Activated naive CD8-positive, alpha-beta T cell treated with anti-CD3 and anti-CD28 coated beads, Interleukin-2, amount 50 U/mL, for 16 hours (primary cell): ENCODE measurements at regions not wholly inside any gene's neighbourhood (a gene's known extent, or its start where the extent isn't known, plus 50 kb on each side); places are given as distances from the start of the nearest gene placed in this dataset.
"Not testable (repeated sequence)": the region's sequence is repeated elsewhere in the genome, so short reads cannot be mapped to it uniquely, and the experiment has no call there.

Experiments used
- DNase-seq: peaks from one replicate; pipeline ENCODE4 v3.0.0-alpha.2; 2020; ENCODE audit warnings: low read depth, low spot score

GRCh38 chr4:101730291-101731117, 60.0 kb upstream of the BANK1 start:
- peak; percentile 4 for DNase-seq

DNA sequence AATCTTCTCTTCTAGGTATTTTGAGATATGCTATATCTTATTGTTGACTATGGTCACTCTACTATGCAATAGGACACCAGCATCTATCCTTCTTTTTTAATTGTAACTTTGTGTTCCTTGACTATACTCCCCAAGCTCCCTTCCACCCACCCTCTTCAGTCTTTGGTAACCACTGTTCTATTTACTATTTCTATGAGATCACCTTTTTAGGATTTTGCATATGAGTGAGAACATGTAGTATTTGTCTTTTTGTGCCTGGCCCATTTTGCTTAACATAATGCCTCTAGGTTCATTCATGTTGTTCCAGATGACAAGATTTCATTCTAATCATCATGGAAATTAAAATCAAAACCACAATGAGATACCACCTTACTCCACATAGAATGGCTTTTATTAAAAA, 63.3 kb upstream of the BANK1 start:
- no peak for DNase-seq

- DNase-seq: no peak
These were observed 66.4 kb upstream of the BANK1 start for GRCh38 chr4:101724093-101724492.

GRCh38 chr4:101718810-101719209, 71.7 kb upstream of the BANK1 start:
- no peak for DNase-seq

DNA sequence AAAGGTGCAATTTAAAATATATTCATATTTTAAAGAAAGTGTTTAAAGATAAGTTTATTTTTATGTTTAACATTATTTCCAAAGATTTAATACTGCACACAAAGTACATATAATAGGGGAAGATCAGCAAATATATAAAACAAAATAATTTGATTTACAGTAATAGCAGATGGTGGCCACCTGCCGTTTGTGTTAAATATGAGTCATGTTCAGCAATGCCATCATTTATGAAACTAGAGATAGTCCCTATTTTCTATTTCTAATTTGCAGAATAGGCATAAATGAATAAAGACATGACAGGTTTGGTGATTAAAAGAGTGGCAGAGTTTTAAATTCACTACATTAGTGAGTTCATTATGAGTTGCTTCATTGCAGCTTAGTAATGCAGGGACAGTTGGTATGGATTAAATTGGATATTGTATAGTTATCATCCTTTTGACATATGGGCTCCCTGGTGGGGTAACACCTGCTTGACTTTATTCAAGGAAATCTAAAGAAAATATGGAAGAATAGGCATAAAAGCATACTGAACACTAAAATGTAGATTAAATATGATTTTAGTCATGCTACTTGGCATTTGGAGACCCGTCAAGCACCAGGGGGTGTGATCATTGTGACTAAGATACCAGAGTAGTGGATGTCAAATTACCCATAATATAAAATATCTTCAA, 78.8 kb upstream of the BANK1 start:
- no peak for DNase-seq

DNA sequence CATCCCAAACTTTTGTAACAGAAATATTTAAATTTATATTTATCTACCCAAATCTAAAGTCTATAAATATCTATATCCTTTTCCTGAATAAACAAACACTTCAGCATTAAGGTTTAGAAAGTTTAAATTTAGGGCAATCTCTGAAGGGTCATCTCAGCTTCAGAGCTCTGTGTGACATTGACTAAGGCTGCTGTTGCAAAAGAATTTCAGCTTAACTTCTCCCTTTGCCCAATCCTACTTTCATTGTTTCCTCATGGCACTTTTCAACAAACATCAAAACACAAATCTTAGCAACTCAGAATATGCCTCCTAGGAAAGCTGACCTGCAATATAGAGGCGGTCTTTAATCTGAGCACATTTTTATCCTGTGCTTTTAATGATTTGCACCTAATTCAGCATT, 79.7 kb upstream of the BANK1 start:
- no peak for DNase-seq

DNA sequence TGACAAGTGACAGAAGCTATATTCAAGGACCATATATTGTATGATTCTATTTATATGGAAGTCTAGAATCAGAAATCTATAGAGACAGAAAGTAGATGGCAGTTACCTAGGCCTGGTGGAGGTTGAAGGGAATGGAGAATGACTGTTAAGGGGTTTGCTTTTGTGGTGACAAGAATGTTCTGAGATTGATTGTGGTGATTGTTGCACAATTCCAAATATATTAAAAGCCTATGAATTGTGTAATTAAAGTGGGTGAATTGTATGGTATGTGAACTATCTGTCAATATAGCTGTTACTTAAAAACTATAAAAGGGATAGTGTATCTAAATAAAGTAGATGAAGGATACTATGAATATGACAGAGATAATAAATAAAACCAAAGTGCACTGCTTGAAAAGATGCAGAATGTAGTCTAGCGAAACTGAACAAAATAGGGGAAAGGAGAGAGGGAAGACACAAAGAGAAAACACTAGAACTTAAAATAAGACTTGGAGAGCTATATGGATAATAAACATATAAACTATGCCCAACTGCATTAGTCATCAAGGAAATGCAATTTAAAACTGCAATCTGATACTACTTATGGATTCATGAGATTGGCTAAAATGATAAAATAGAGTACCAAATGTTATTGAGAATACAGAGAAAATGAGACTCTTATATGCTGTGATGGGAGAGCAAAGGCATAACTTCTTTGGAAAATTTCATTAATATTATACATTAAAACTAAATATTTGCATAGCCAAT, 82.1 kb upstream of the BANK1 start:
- DNase-seq: no peak

DNA sequence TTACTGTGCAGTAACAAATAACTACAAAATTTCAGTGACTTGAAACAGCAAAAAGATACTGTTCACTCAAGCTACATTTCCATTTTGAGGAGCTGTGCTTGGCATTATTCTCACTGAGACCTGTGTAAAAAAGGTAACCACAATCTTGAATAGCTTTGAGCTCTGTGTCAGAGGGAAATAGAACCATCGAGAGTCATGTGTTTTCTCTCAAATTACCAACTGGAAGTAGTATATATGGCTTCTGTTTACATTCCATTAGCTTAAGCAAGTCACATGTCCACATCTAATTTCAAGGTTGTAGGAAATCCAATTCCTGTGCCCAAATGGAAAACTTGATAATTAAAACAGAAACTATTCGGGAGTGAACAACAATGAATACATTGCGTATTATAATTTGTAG, 82.9 kb upstream of the BANK1 start:
- DNase-seq: no peak

- DNase-seq: no peak
These were observed 83.9 kb upstream of the BANK1 start for GRCh38 chr4:101706535-101707057.

DNA sequence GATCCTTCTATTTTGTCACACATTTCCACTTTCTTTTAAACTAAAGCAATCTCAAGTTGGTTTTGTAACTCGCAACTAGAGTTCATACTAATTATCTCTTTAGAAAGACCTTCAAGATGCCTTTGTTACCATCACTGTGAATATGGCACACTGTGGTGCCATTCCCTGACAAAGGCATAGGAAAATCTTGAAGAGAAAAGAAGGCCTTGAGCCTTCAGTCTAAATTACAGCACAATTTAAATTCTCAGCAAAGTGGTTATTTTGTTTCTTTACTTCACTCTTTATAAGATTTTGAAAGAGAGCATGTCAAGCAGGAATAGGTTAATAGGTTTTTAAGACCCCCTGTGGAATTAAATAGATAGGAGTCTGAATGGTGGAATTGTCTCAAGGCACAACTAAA, 89.0 kb upstream of the BANK1 start:
- no peak for DNase-seq

- DNase-seq: no peak
These were observed 90.9 kb upstream of the BANK1 start for GRCh38 chr4:101699441-101700124.

DNA sequence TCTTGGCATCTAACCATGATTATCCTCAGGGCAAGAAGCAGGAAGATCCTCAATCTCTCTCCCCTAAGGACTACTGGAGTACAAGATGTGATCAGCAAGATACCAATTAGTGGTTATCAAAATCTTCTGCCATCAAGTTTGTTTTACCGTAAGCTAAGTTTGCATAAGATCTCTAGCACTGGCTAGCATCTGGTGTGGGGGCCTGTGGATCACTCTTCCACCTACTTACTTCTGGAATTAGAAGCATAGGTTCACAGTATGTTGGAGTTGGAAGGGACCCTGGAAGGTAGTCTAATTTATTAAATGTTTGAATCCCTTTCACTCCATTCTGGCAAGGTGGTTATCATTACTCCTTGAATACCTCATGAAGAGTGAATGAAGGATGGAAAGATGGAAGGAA, 93.3 kb upstream of the BANK1 start:
- no peak for DNase-seq

DNA sequence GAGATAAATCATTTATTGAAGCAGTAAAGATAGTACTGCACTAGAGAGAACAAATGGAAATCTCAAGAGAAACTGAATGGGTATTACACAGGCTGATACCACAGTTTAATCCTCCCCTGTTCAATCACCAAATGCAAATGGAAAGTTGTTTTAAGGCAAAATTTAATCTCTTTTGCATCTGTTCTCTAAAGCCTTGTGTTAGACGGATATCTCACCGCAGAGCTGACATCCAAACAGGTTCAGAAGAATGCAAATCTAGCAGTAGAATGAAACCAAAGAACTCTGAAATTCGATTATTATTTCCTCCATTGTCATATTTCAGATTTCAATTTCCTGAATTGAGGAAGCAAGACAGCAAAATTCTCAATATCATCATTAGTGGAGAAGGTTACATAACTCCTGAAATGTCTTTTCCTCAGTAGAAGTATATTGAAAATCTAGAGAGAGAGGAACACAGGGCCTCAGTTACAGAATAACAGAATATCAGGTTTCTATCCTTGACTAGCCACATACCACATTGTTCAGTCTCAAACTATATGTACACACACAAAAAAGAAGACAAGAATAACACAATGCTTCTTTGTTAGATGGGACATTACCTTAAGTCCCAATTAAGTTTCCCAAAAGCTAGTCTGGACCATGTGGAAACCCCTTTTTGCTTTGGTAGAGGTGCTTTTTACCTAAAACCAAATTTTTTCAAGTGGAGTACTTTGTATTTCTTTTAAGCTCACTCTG, 94.1 kb upstream of the BANK1 start:
- DNase-seq: no peak

DNA sequence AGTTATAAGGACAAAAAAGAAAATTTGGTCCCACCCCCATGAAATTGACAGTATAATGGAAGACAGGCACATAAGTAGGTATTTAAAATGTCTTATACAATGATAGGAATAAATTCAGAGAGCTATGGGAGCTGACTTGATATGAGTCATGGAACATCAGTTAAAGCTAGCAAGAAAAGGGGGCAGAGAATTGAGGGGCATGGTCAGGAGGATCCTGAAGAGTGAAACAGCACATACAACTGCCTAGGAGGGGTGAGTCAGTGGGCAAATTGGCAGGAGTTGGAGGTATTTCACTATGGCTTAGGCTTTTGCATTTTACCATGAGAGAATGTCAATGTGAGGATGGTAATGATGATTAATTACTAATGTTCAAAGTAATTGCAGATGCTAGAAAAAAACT, 95.4 kb upstream of the BANK1 start:
- no peak for DNase-seq

GRCh38 chr4:101694403-101694802, 96.1 kb upstream of the BANK1 start:
- DNase-seq: not testable (repeated sequence)

DNA sequence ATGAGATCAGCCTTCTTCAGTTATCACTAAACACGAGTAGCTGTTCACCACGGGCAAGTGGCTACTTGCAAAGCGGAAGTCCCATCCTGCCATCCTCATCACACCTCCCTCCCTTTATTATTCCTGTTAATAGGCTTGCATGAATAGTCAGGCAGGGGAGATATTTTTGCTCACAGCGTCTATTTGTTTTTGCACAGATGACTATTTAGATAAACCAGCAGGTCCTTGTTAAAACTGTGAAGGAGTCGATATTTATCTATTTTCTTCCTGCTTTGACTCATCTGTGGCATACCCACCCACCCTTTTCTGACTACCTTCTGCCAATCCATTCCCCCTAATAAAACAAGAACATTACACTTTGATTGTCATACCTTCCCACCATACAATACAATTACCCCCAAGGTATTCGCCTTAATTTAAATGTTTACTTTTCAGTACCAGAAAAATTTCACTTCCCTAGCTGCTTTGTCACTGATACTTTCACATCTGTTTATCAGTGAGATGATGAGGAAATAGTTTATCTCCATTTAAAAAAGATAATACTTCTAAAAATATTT, 96.6 kb upstream of the BANK1 start:
- DNase-seq: no peak

GRCh38 chr4:101689220-101689619, 101.3 kb upstream of the BANK1 start:
- no peak for DNase-seq

GRCh38 chr4:101685126-101685525, 105.4 kb upstream of the BANK1 start:
- no peak for DNase-seq

- DNase-seq: no peak
These were observed 107.6 kb upstream of the BANK1 start for GRCh38 chr4:101682946-101683345.

GRCh38 chr4:101678180-101678579, 112.3 kb upstream of the BANK1 start:
- DNase-seq: no peak

DNA sequence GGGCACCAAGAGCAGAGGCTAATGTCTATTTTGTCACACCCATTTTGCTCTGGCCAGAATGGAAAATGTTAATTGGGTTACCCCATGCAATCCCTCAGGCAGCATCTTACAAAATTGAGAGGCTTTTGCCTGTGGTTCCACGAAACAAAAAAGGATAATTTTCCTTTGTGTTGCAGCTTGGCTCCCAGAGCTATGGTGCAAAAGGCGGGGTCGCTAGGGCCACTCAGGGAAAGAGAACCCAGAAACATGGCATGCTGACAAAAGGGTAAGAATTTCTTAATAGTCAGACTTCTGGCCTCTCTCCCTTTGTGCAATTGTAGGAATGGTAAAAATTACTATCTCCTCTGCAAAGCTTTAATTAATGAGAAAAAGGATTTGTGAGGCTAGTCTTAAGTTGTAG, 119.6 kb upstream of the BANK1 start:
- no peak for DNase-seq
